GM19467 (cell line): ENCODE measurements at regions not wholly inside any gene's neighbourhood (a gene's known extent, or its start where the extent isn't known, plus 50 kb on each side); places are given as distances from the start of the nearest gene placed in this dataset.
"Not testable (repeated sequence)": the region's sequence is repeated elsewhere in the genome, so short reads cannot be mapped to it uniquely, and the experiment has no call there.

Source experiments
- ATAC-seq: cut with Tn5 transposase; IDR thresholded peaks from one replicate; pipeline ENCODE4 v1.9.1; 2021; ENCODE audit warnings: mild to moderate bottlenecking, moderate library complexity; ENCODE audit not compliant: unreplicated experiment

DNA sequence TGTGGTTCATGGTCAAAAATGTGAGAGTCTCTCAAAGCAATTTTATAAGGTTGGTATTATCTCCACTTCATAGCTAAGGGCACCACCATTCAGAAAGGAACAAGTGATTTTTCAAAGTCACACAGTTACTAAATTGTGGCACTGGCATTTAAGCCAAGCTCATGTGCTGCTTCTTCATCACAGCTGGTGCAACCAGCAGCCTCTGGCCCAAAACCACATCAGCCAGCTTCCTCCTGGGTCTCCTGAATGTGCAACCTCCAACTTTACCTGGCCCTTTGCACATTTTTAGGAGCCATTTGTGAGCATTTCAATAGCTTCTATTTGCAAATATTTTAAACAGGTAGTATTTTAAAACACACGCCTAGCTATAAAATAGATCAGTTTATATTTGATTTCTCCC, 293.7 kb downstream of the BCL11A start:
- ATAC-seq = no peak

DNA sequence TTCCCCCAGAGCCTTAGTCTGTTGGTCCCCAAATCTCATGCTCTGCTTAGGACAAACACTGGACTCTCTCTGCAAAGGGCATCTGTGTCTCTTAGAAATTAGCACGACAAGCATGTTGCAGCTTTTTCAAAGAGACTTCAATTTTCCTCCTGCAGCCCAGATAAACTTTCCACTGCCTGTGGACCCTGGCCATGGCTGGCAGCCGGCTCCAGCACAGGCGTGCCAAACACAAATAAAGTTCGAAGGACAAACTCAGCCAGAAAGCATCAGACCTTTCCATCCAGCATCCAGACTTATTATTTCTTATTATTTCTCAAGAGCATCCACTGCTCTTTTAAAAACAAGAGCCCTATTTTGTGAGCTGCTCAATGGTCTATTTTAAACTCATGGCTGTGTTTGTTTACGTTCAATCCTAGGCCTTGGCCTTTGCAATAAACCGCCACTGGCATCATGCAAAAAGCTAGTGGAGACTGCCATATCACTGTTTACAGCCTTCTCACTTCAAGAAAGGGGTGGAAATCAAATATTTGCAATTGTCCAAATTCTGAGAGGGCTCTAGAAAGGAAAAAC, 300.8 kb downstream of the BCL11A start:
- ATAC-seq = no peak

DNA sequence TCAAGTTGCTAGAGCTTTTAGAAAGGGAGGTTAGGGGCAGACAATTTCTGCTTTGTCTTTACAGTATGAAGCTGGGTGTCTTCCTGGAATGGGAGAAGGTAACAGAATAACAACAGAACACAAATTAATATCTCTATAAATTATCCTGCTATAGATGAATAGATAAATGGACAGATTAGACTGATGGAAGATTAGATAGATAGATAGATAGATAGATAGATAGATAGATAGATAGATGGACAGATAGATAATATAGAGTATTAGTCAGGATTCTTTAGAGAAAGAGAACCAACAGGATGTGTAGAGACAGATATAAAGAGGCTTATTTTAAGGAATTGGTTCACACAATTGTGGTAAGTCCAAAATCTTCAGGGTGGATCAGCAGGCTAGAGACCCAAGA, 302.2 kb downstream of the BCL11A start:
- ATAC-seq = no peak

DNA sequence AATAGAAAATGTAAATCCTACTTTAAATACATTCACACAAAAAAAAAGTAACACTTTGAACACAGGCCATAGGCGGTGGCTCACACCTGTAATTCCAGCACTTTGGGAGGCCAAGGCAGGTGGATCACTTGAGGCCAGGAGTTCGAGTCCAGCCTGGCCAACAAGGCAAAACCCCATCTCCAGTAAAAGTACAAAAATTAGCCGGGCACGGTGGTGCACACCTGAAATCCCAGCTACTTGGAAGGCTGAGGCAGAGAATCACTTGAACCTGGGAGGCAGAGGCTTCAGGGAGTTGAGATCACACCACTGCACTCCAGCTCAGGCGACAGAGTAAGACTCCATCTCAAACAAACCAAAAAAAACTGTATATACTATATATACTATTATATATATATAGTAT, 303.6 kb downstream of the BCL11A start:
- no peak for ATAC-seq

DNA sequence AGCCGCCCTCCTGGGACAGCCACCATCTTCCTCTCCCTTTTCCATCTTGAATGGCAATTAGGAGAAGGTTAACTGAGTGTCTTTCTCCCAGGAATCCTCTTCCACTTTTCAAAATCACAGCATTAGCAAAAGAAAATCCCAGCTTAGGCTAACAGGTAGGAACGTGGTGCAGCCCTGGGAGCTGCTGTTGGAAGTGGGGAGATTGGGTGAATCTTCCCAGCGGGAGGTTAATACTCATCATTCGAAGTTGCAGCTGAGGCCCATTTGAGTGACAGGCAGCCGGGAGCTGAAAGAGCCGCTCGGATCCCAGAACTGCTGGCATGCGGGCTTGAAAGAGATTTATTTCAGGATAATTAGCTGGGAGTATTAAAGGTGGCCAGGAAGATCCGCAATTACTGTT, 306.0 kb downstream of the BCL11A start:
- no peak for ATAC-seq

DNA sequence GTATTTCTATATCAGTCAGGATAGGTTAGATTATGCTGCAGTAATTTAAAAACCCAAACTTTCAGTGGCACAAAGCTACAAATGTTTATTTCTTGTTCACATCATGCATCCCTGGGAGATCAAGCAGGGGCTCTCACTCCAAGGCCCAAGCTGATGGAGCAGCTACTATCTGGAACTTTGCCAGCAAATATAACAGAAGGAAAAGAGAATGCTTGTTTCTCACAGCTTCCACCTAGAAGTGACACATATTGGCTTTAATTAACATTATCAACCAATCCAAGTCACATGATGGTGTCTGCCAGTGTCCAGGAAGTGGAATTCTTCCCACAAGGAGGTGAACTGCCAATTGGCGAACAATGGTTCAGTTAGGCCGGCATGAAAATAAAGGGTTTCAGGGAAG, 306.9 kb downstream of the BCL11A start:
- no peak for ATAC-seq

DNA sequence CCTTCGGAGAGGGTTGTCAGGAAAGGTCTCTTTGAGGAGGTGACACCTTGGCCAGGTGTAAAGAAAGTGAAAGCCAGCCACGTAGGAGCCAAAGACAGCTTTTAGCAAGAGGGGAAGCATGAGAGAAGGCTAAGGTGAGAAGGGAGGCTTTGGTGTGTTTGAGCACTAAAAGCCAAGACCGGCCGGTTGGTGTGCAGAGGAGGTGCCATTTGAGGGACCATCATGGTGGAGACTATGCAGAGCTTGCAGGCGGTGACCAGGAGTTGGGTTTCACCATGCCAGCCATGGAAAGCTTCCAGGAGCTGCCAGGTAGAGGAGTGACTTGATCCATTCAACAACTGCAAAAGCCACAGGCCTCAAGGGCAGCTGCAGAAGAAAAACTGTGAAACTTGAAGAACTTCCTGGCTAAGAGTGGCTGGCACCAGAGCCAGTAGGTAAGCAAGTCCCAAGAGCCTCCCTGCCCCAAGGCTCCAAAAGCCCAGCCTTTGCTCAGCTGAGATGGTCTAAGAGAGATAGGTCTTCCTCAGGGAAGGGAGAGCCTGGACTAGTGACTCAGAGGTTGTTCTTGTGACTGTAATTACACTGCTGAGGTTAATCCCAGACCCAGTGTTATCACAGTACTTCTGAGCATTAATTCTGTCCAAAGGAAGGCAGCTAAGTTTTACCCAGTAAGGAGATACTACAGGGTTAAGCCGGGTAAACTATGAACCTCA, 319.0 kb downstream of the BCL11A start:
- ATAC-seq = no peak

DNA sequence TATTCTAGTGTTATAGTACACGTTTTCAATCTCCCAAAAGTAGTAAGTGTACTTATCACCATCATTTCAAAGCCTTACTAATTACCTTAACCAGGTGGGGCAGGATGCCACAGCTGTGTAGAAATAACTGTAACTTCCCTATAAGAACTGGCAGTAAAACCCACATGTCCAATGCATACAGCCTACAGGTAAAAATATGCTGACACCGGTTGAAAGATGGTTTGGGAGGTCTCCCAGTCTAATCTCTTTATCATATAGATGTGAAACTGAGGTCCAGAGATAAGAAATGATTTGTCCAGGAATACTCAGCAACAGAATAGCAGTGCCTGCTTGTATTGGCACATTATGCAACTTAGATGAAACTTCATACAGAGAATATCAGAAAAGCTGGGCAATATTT, 322.9 kb downstream of the BCL11A start:
- ATAC-seq = no peak

DNA sequence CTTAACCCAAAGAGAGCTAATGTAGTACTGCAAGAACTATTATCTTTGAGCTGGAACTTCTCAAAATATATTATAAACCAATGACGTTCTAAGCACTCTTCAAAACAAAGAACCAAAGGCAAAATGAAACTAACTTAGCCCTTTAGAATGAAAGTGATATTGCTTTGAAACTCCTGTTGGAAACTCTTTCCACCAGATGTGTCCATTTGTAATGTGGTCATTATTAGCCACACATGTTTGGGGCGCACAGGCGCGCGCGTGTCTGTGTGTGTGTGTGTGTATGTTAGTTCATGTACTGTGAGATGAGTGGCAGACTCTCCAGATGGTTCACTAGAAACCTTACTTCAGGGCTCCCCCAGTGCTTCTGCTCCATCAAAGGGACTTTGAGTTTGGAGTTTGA, 323.4 kb downstream of the BCL11A start:
- ATAC-seq = no peak

DNA sequence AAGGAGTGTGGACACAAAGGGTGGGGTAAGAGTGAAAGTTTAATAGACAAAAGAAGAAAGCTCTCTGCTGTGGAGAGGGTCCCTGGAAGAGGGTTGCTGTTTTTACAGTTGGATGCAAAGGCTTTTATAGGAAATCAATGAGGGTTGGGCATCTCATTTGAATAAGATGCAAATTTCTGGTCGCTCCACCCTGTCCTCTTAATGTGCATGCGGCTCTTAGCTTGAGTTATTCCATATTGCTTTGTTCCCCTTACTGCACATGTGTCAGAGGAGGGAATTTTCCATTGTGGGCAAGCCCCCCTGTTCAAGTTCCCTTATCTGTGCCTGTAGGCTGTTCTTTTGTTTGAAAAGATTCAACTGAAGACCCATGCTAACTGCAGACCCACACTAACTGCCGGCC, 326.5 kb downstream of the BCL11A start:
- no peak for ATAC-seq

DNA sequence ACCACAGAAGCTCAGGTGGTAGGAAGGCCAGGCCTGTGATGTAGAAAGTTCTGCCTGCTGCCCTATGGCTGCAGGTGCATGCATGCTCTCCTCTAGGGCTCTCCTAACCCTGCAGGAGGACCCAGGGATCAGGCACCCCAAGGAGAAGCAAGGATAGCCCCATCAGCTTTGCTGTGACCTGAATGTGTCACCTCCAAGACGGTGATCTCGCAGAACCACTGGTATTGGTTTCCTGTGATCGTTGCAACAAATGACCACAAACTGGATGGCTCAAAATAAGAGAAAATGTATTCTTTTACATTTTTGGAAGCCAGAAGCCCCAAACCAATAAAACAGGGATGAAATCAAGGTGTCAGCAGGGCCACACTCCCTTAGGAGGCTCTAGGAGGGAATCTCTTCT, 327.3 kb downstream of the BCL11A start:
- no peak for ATAC-seq

DNA sequence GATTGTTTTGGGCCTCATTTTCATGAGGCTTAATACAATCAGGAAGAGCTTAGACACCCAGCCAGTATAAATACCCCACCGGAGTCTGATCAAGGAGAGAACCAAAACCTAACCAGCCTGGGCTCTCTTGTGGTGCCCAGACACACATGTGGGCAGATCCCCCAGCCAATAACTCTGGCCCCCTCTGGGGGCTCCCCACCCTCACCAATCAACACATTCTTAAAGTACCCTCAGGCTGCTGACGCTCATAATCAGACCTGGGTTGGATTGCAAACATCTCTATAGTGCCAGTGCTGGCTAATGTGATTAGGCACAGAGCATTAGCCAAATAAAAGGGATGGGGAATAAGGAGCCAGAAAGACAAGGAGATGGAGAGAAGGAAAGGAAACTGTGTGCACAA, 329.6 kb downstream of the BCL11A start:
- ATAC-seq = no peak

DNA sequence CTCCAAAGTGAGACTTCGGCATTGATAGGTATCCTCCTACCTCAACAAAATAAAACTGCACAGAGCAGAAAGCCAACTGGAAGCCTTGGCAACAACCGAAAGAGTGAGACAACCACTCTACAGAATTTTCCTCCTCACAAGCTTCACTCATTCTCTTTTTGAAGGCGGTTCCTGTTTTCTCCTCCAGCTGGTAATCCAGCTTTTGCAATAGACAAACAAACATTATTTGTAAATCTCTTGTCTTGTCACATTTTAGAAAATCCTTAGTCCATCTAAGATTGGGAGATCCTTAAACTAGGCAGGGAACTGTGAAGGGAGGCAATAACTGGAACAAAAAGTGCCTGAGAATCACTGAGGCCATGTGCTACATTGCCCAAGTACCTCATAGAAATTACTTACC, 332.4 kb downstream of the BCL11A start:
- ATAC-seq = no peak

DNA sequence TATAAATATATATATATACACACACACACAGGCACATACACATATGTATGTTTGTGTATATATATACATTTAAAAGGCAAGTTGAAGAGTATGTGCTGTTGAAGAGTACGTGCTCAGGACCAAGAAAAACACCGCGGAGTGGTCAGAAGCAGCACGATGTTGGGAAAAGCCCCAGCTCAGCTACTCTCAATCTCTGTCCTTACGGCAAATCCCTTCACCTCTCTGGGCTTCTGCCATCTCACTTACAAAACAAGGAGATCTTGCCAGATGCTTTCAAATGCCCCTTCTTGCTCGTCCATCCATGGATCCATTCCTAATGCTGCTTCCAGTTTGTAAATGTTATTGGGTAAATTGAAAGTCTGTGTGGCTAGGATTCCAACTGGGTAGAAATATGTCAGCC, 333.9 kb downstream of the BCL11A start:
- no peak for ATAC-seq

DNA sequence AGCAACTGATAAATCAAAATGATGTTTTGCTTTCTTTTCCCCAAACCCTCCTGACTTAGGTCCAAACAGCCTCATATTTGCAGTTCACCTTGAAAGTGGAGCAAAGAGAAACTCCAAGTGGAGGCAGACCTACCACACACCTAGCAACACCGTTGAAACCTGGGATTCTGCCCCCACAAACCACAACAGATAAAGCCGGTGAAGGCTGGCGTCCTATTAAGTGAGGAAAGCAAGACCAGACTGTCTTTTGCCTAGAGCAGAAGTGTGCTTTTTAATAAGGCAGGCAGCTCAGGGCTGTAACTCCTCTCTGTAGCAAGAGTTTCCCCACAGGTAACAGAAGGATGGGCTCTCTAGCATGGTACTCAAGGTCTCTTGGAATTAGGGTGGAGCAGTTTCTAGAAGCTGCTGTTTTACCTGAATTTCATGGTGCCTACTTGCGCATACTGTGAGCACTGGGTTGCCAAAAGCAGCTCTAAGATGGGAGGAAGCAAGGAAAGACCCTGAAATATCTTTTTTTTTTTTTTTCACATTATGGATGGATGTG, 336.9 kb downstream of the BCL11A start:
- no peak for ATAC-seq

DNA sequence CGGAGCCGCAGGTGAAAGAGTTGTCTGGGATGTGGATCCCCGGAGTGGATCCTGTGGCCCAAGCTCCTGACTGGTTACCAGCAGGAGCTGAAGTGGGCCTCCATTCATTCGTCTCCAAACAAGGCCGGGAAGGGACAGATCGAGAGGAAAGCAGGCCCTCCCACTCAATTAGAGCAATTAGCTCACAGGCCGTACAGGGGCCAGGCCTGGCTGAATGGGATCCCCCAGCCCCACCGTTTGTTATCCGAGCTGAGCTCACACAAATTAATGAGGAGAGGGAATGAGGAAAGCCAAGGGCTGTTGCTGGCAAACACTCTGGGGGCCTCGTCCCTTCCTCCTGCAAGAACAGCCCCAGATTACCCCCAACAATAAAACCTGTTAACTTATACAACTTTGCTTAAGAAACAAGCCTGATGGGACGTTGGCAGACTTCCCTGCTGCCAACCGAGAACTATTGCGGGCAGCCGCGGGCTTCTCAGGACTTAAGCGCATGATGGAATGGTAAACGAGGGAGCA, 338.0 kb downstream of the BCL11A start:
- no peak for ATAC-seq

DNA sequence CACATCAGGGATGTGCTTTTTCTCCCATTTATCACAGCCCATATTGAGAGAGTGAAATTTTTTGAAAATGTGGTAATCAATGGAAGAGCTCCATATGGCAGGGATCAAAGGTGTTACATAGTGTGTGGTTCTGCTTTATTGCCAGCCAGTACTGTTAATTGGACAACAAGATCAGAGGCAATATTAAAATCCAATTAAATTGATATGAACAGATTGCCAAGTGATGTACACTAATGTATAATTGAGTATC, 338.9 kb downstream of the BCL11A start:
- ATAC-seq = no peak

DNA sequence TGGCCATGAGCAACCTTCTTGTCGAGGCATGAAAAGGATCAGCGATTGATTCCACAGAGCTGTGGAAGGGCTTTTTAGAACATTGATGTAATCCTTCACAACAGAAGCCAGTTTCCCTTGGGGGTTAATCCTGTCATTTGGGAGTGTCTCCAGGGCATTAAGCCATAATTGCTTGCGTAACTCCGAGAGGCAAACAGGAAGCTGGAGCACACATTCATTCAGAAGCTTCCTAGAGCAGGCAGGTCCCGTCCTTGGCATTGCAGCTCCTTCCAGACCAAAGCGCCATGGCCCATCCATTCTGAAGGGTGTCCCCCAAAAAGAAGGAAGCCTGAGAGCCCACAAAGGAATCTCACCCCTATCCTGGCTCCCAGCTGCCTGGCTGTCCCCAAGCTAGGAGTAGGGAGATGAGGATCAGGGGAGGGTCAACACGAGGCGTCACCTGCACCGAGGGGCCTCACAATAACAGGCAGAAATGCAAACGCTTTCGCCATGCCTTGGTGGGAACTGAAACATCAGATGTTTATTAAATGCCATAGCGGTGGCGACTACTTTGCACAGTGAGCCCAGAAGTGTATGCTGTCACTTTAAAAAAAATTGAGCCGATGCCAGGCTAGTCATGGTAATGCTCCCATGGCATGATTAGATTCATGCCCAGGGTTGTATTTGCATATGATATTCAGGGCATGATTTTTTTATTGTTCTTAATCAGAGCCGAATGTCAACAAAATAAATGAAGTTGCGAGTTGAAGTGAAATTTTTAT, 339.4 kb downstream of the BCL11A start:
- no peak for ATAC-seq

DNA sequence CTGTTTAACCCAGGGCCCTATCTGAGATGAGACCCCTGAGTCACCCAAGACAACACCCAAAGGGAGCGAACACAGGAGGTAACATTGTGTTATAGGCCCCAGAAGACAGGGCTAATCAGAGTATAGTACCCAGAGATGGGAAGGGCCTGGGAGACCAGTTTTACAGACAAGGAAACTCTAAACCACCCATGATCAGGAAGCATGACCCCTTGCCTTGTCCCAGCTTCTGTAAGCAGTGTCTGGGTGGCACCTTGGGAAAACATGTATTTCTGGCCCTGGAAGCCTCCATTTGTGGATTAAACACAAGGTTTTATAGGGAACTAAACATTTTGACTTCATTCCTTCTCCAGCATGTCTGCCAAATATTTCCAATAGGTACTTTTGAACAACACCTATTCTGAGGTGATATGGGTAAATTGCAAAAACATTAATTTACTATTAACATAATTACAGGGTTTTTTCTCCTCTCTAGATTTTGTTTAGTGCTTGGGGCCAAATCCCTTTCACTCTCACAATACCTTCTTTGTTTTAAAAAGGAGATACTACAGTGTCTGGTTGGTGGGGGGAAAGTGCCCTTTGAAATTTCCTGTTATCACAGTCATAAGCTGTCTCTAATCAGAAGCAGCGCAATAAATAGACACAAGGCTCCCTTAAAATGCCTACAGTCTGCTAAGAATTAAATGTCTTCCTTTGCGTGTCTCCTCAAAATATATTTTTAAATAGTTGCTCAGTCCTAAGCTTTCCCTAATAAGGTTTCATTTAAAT, 341.1 kb downstream of the BCL11A start:
- no peak for ATAC-seq

DNA sequence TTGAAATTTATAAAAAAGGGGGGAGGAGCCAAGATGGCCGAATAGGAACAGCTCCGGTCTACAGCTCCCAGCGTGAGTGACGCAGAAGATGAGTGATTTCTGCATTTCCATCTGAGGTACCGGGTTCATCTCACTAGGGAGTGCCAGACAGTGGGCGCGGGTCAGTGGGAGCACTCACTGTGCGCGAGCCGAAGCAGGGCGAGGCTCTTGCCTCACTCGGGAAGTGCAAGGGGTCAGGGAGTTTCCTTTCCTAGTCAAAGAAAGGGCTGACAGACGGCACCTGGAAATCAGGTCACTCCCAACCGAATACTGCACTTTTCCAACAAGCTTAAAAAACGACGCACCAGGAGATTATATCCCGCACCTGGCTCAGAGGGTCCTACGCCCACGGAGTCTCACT, 364.4 kb downstream of the BCL11A start:
- not testable (repeated sequence) for ATAC-seq

DNA sequence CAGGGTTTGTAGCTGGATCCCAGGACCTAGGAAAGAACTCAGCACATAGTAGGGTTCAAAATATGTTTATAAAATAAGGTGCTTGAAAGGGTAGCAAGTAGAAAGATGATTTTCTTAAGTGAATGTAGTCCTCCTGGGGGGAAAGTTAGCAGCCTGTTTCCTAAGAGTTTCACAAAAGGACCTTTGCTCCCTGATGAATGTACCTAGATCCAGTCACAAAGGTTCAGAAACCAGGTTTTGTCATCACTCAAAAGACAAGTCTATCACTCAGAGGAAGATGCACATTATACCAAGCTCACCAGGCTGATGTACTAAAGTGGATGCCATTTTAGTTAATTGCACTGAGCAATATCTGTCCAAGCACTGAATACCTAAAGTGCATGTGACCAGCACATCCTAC, 378.2 kb downstream of the BCL11A start:
- ATAC-seq = no peak
